CD4-positive, CD25-positive, alpha-beta regulatory T cell (primary cell): ENCODE measurements at regions not wholly inside any gene's neighbourhood (a gene's known extent, or its start where the extent isn't known, plus 50 kb on each side); places are given as distances from the start of the nearest gene placed in this dataset.

Experiments
- ATAC-seq, 2 donors: fragments of 150-1000 bp; cut with Tn5 transposase; one replicate each; pipeline ENCODE4 v1.10.0; 2021; ENCODE audit warnings: low read depth in 2 of 2, moderate number of reproducible peaks in 2 of 2, moderate library complexity in 1 of 2
- DNase-seq, 3 donors: peaks; one replicate each; pipeline versions ENCODE4 v3.0.0 to v3.0.0-alpha.2; 2012 to 2022; ENCODE audit warnings: mixed read lengths in 1 of 3
- H3K27ac ChIP-seq: one replicate; pipeline ENCODE4 v1.7.0; 2013; ENCODE audit warnings: mild to moderate bottlenecking, low read length; ENCODE audit not compliant: insufficient read depth, poor library complexity, severe bottlenecking
- H3K27me3 ChIP-seq: one replicate; pipeline ENCODE4 v1.7.0; 2013; ENCODE audit warnings: low read length; ENCODE audit not compliant: control insufficient read depth, insufficient read depth
- H3K36me3 ChIP-seq: one replicate; pipeline ENCODE4 v1.7.0; 2013; ENCODE audit warnings: mild to moderate bottlenecking, low read length, moderate library complexity; ENCODE audit not compliant: control insufficient read depth, insufficient read depth
- H3K4me1 ChIP-seq: 2 replicates; pipeline ENCODE4 v1.7.0; 2013; ENCODE audit warnings: mild to moderate bottlenecking, low read length; ENCODE audit not compliant: insufficient read depth, control insufficient read depth, poor library complexity, severe bottlenecking
- H3K4me3 ChIP-seq: one replicate; pipeline ENCODE4 v1.7.0; 2013; ENCODE audit warnings: low read depth, mild to moderate bottlenecking, low read length, moderate library complexity
- H3K9me3 ChIP-seq, 2 experiments: 1 replicate in 1 of 2; 2 replicates in 1 of 2; pipeline ENCODE4 v1.7.0; 2013; ENCODE audit warnings: low read length in 2 of 2, mild to moderate bottlenecking in 1 of 2, moderate library complexity in 1 of 2; ENCODE audit not compliant: control insufficient read depth in 2 of 2
- H3K27ac Mint-ChIP-seq, 3 donors: one replicate each; pipeline ENCODE4 v1.8.0; 2020 to 2022; ENCODE audit warnings: mild to moderate bottlenecking in 3 of 3, mixed read lengths in 3 of 3, moderate library complexity in 2 of 3
- H3K27me3 Mint-ChIP-seq: one replicate; pipeline ENCODE4 v1.8.0; 2022; ENCODE audit warnings: mild to moderate bottlenecking, mixed read lengths
- H3K36me3 Mint-ChIP-seq: one replicate; pipeline ENCODE4 v1.8.0; 2020; ENCODE audit warnings: mixed read lengths
- H3K4me1 Mint-ChIP-seq, 4 donors: one replicate each; pipeline ENCODE4 v1.8.0; 2020 to 2022; ENCODE audit warnings: mixed read lengths in 4 of 4, mild to moderate bottlenecking in 1 of 4
- H3K4me3 Mint-ChIP-seq, 4 donors: one replicate each; pipeline ENCODE4 v1.8.0; 2020 to 2022; ENCODE audit warnings: mild to moderate bottlenecking in 4 of 4, mixed read lengths in 4 of 4, moderate library complexity in 3 of 4
- H3K9me3 Mint-ChIP-seq, 7 donors: one replicate each; pipeline ENCODE4 v1.8.0; 2020 to 2022; ENCODE audit warnings: mixed read lengths in 7 of 7, mild to moderate bottlenecking in 3 of 7, moderate library complexity in 2 of 7

DNA sequence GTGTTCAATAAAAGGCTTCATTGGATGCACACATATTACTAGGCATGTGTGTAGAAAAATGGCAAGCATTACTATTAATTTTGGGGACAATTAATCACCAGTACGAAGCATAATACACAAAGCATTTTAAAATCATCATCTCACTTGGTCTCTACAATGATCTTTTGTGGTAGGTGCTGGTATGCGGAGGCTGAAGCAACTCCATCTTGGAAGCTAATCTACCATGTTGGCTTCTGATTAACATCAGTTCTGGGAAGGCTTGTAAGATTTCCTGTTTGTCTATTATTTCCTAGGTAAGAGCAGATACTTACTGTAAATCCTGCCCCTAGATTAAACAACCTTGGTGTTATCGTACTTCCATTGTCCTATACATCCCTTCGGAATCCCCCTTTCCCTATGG is 121.7 kb upstream of the RUNX1 start:
- Mint-ChIP-seq H3K27me3 (peaks cover 5% of the 10 kb centered on the region), H3K27ac (peak overlapping the region in 1 of 3 donors; percentile 62), H3K4me3 (no peak overlapping the region)

GRCh38 chr21:35170244-35170643 is 121.1 kb upstream of the RUNX1 start:
- no peak for ATAC-seq
- Histone ChIP-seq H3K4me3 (no peak overlapping the region), H3K27ac (no peak overlapping the region), H3K9me3 (no peaks in the 10 kb centered on the region), H3K4me1 (peaks cover 15% of the 10 kb centered on the region), H3K27me3 (no peaks in the 10 kb centered on the region), H3K36me3 (no peaks in the 10 kb centered on the region)
- peaks cover 13 to 37% (median 25%) of the 10 kb centered on the region in 4 donors for H3K4me1 Mint-ChIP-seq
- H3K36me3 Mint-ChIP-seq, result peaks cover 3% of the 10 kb centered on the region
- no peak overlapping the region for H3K27ac Mint-ChIP-seq
- no peak for DNase-seq
- peaks cover 0 to 7% (median 0%) of the 10 kb centered on the region in 7 donors for H3K9me3 Mint-ChIP-seq
- H3K4me3 Mint-ChIP-seq, result no peak overlapping the region
- peaks cover 9% of the 10 kb centered on the region for H3K27me3 Mint-ChIP-seq

More for the DNA sequence above, 121.7 kb upstream of the RUNX1 start:
- no peaks in the 10 kb centered on the region for H3K36me3 ChIP-seq
- ATAC-seq (no peak), DNase-seq (no peak)
- no peaks in the 10 kb centered on the region for H3K27me3 ChIP-seq
- no peak overlapping the region for H3K27ac ChIP-seq
- H3K4me1 Mint-ChIP-seq, result peaks cover 13 to 37% (median 25%) of the 10 kb centered on the region in 4 donors
- peaks cover 15% of the 10 kb centered on the region for H3K4me1 ChIP-seq
- peaks cover 0 to 7% (median 0%) of the 10 kb centered on the region in 7 donors for H3K9me3 Mint-ChIP-seq
- H3K9me3 ChIP-seq, result no peaks in the 10 kb centered on the region
- no peak overlapping the region for H3K4me3 ChIP-seq
- peaks cover 3% of the 10 kb centered on the region for H3K36me3 Mint-ChIP-seq

DNA sequence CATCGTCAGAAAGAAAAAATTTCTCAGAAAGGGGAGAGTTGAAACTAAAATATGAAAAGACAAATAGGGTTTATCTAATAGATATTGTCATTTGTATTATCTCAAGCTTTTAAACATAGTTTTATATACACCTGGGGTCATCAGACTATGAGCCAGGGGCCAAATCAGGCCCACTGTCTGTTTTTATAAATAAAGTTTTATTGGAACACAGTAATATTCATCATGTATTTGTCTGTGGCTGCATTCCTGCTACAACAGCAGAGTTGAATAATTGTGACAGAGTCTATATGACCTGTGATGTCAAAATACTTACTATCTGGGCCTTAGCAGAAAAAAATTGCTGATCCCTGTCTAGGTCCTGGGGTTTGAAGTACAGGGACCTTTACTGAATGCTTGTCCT is 120.5 kb upstream of the RUNX1 start:
- no peaks in the 10 kb centered on the region for H3K36me3 ChIP-seq
- Mint-ChIP-seq H3K36me3 (no peaks in the 10 kb centered on the region), H3K27ac (no peak overlapping the region), H3K9me3 (peaks cover 0 to 7% (median 0%) of the 10 kb centered on the region in 7 donors), H3K4me1 (peaks cover 13 to 37% (median 25%) of the 10 kb centered on the region in 4 donors), H3K4me3 (no peak overlapping the region), H3K27me3 (peaks cover 9% of the 10 kb centered on the region)
- no peak for ATAC-seq
- no peaks in the 10 kb centered on the region for H3K27me3 ChIP-seq
- peaks cover 15% of the 10 kb centered on the region for H3K4me1 ChIP-seq
- DNase-seq, result no peak
- H3K4me3 ChIP-seq, result no peak overlapping the region
- H3K9me3 ChIP-seq, result peaks cover 0 to 4% of the 10 kb centered on the region in 2 experiments
- H3K27ac ChIP-seq, result no peak overlapping the region

DNA sequence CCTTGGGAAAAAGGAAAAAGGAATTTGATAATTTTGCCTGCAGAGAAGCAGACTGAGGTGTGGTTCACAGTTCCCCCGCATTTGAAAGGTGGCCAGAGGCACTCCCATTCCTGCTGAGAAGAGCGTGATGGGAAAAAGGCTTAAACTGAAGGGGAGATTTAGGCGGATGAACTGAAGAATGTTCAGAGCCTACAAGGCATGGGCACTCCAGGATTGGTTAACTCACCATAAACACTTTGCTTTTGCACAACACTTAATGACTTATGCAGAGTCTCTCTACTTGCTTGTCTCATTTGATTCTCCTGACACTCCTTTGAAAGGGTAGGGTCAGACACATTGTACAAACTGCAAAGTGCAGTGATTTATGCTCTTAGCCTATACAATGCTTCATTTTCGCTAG is 119.6 kb upstream of the RUNX1 start:
- no peak overlapping the region for H3K27ac ChIP-seq
- Mint-ChIP-seq H3K36me3 (no peaks in the 10 kb centered on the region), H3K27me3 (peaks cover 9% of the 10 kb centered on the region), H3K27ac (no peak overlapping the region), H3K4me3 (no peak overlapping the region), H3K9me3 (peaks cover 0 to 7% (median 0%) of the 10 kb centered on the region in 7 donors), H3K4me1 (peaks cover 13 to 35% (median 25%) of the 10 kb centered on the region in 4 donors)
- H3K4me1 ChIP-seq, result peaks cover 15% of the 10 kb centered on the region
- ATAC-seq (no peak), DNase-seq (no peak)
- no peak overlapping the region for H3K4me3 ChIP-seq
- no peaks in the 10 kb centered on the region for H3K36me3 ChIP-seq
- peaks cover 0 to 4% of the 10 kb centered on the region in 2 experiments for H3K9me3 ChIP-seq
- H3K27me3 ChIP-seq, result no peaks in the 10 kb centered on the region

DNA sequence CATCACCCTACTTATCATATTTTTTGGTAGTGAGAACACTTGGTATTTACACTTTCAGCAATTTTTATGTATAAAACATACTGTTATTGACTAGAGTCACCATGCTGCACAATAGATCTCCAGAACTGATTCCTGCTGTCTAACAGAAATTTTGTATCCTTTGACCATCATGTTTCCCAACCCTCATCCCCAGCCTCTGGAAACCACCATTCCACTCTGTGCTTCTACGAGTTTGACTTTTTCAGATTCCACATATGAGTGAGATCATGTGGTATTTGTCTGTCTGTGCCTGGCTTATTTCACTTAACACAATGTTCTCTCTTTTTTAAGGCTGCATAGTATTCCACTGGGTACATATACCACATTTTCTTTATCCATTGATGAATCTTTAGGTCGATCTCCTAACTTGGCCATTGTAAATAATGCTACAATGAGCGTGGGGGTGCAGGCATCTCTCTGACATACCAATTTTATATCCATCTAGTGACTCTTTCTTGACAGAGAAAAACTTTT is 115.9 kb upstream of the RUNX1 start:
- Mint-ChIP-seq H3K4me3 (no peak overlapping the region), H3K27me3 (peaks cover 12% of the 10 kb centered on the region), H3K27ac (no peak overlapping the region), H3K36me3 (peaks cover under 1% of the 10 kb centered on the region), H3K9me3 (peaks cover 0 to 6% (median 0%) of the 10 kb centered on the region in 7 donors), H3K4me1 (peaks cover 0 to under 1% (median 0%) of the 10 kb centered on the region in 4 donors)
- Histone ChIP-seq H3K27ac (no peak overlapping the region), H3K27me3 (no peaks in the 10 kb centered on the region), H3K36me3 (no peaks in the 10 kb centered on the region), H3K4me1 (no peaks in the 10 kb centered on the region), H3K9me3 (peaks cover 0 to 4% of the 10 kb centered on the region in 2 experiments), H3K4me3 (no peak overlapping the region)
- DNase-seq, result no peak
- no peak for ATAC-seq

- H3K9me3 Mint-ChIP-seq, result peaks cover 0 to 6% (median 0%) of the 10 kb centered on the region in 7 donors
- no peak overlapping the region for H3K27ac Mint-ChIP-seq
- no peaks in the 10 kb centered on the region for H3K4me1 Mint-ChIP-seq
- peaks cover 3% of the 10 kb centered on the region for H3K36me3 Mint-ChIP-seq
- H3K4me3 ChIP-seq, result no peak overlapping the region
- ATAC-seq (no peak), DNase-seq (no peak)
- H3K4me3 Mint-ChIP-seq, result no peak overlapping the region
- H3K27me3 Mint-ChIP-seq, result peaks cover 12% of the 10 kb centered on the region
- no peaks in the 10 kb centered on the region for H3K27me3 ChIP-seq
- no peaks in the 10 kb centered on the region for H3K36me3 ChIP-seq
- peaks cover 0 to 4% of the 10 kb centered on the region in 2 experiments for H3K9me3 ChIP-seq
- no peaks in the 10 kb centered on the region for H3K4me1 ChIP-seq
- no peak overlapping the region for H3K27ac ChIP-seq
Measured at GRCh38 chr21:35164380-35164779, 115.3 kb upstream of the RUNX1 start.

GRCh38 chr21:35163411-35163810 is 114.3 kb upstream of the RUNX1 start:
- Histone ChIP-seq H3K9me3 (peaks cover 0 to 4% of the 10 kb centered on the region in 2 experiments), H3K27ac (no peak overlapping the region), H3K27me3 (no peaks in the 10 kb centered on the region), H3K4me3 (no peak overlapping the region), H3K36me3 (no peaks in the 10 kb centered on the region), H3K4me1 (no peaks in the 10 kb centered on the region)
- Mint-ChIP-seq H3K9me3 (peaks cover 0 to 6% (median 0%) of the 10 kb centered on the region in 7 donors), H3K27ac (no peak overlapping the region), H3K36me3 (peaks cover 3% of the 10 kb centered on the region), H3K4me3 (no peak overlapping the region), H3K27me3 (peaks cover 12% of the 10 kb centered on the region), H3K4me1 (no peaks in the 10 kb centered on the region)
- DNase-seq (no peak), ATAC-seq (no peak)

- no peak for DNase-seq
- ATAC-seq, result no peak
- H3K4me1 Mint-ChIP-seq, result no peaks in the 10 kb centered on the region
- no peak overlapping the region for H3K4me3 Mint-ChIP-seq
- no peak overlapping the region for H3K27ac Mint-ChIP-seq
- peaks cover 12% of the 10 kb centered on the region for H3K27me3 Mint-ChIP-seq
- H3K4me3 ChIP-seq, result no peak overlapping the region
- no peaks in the 10 kb centered on the region for H3K27me3 ChIP-seq
- H3K36me3 Mint-ChIP-seq, result peaks cover 3% of the 10 kb centered on the region
- no peaks in the 10 kb centered on the region for H3K36me3 ChIP-seq
- H3K4me1 ChIP-seq, result no peaks in the 10 kb centered on the region
- no peak overlapping the region for H3K27ac ChIP-seq
- peaks cover 0 to 4% of the 10 kb centered on the region in 2 experiments for H3K9me3 ChIP-seq
- peaks cover 0 to 6% (median 3%) of the 10 kb centered on the region in 7 donors for H3K9me3 Mint-ChIP-seq
Measured at GRCh38 chr21:35162831-35163230, 113.7 kb upstream of the RUNX1 start.
